K562 (cell line): ENCODE measurements at regions not wholly inside any gene's neighbourhood (a gene's known extent, or its start where the extent isn't known, plus 50 kb on each side); places are given as distances from the start of the nearest gene placed in this dataset.

Experiments used
- ATAC-seq: fragments of 200-7000 bp; cut with Tn5 transposase; 3 replicates; pipeline ENCODE4 v1.9.1; 2020; ENCODE audit warnings: moderate library complexity
- BruUV-seq: library from RNA; stranded (reverse); fragments of 400-500 nt; replicated peaks from 2 replicates; lab custom pipeline; 2021; lab: Mats Ljungman, UMichigan
- CTCF ChIA-PET: fragments of 300-600 bp; formaldehyde crosslinking; extraction: SDS; loops from one replicate; lab custom pipeline; 2021; ENCODE audit warnings: low intra/inter-chr PET ratio; lab: Yijun Ruan, JAX
- POLR2A ChIA-PET: fragments of 300-600, 350-650 bp; sonication (Branson Sonifier 250); formaldehyde crosslinking; extraction: SDS; loops from one replicate; lab custom pipeline; 2021; ENCODE audit warnings: antibody characterized with exemption, inconsistent platforms; lab: Yijun Ruan, JAX
- DNase-seq, 4 experiments: peaks; one replicate each; pipeline versions ENCODE4 v3.0.0 to v3.0.0-alpha.2; 2011 to 2018; ENCODE audit warnings: low spot score in 3 of 4, mixed read lengths in 3 of 4; ENCODE audit errors: extremely low read depth in 1 of 4
- FAIRE-seq: peaks from 2 replicates; lab custom pipeline; 2011; peaks lifted over from hg19 to GRCh38; lab: Jason Lieb, UNC
- H2AFZ ChIP-seq: 2 replicates; pipeline ENCODE4 v1.6.0; 2011; ENCODE audit warnings: low read depth, low read length, control low read depth, inconsistent platforms
- H3K27ac ChIP-seq: fragments of 200-600 bp; 3 replicates; pipeline ENCODE4 v1.8.0; 2011; ENCODE audit warnings: low read depth, mild to moderate bottlenecking, control low read depth, inconsistent platforms, low read length, moderate library complexity, mixed read lengths; ENCODE audit errors: extremely low read depth
- H3K27me3 ChIP-seq, 2 experiments: fragments of 300-600 bp in 1 of 2; 2 replicates in 1 of 2; 3 replicates in 1 of 2; pipeline versions ENCODE4 v1.6.0 to v1.8.0; 2011; ENCODE audit warnings: inconsistent platforms in 2 of 2, low read length in 2 of 2, mild to moderate bottlenecking in 1 of 2, mixed read lengths in 1 of 2, moderate library complexity in 1 of 2; ENCODE audit not compliant: control insufficient read depth in 2 of 2, insufficient read depth in 2 of 2
- H3K36me3 ChIP-seq: fragments of 300-600 bp; 3 replicates; pipeline ENCODE4 v1.8.0; 2011; ENCODE audit warnings: mild to moderate bottlenecking, low read length, inconsistent platforms; ENCODE audit not compliant: control insufficient read depth, insufficient read depth
- H3K4me1 ChIP-seq, 2 experiments: fragments of 200-600 bp in 1 of 2; replicated peaks in 1 of 2; 2 replicates in 1 of 2; 3 replicates in 1 of 2; pipeline versions ENCODE4 v1.5.1 to v1.8.0; 2011; ENCODE audit warnings: inconsistent platforms in 2 of 2, low read length in 2 of 2, mild to moderate bottlenecking in 1 of 2, mixed read lengths in 1 of 2, moderate library complexity in 1 of 2; ENCODE audit not compliant: control insufficient read depth in 2 of 2, insufficient read depth in 2 of 2
- H3K4me2 ChIP-seq: 2 replicates; pipeline ENCODE4 v1.6.1; 2011; ENCODE audit warnings: low read length, control low read depth, inconsistent platforms, mixed read lengths; ENCODE audit not compliant: insufficient read depth
- H3K4me3 ChIP-seq: fragments of 200-600 bp; sonication (generic), shearing (Covaris generic); 2 replicates; pipeline ENCODE4 v1.5.1; 2016; ENCODE audit warnings: control low read depth, inconsistent platforms
- H3K79me2 ChIP-seq: fragments of 200-600 bp; 3 replicates; pipeline ENCODE4 v1.8.0; 2011; ENCODE audit warnings: low read length, inconsistent platforms; ENCODE audit not compliant: control insufficient read depth, insufficient read depth
- H3K9ac ChIP-seq, 2 experiments: 2 replicates each; pipeline versions ENCODE4 v1.6.0 to v1.6.1; 2011; ENCODE audit warnings: low read depth in 2 of 2, low read length in 2 of 2, control low read depth in 1 of 2, inconsistent platforms in 1 of 2, mild to moderate bottlenecking in 1 of 2, mixed read lengths in 1 of 2; ENCODE audit not compliant: insufficient read depth in 1 of 2
- H3K9me1 ChIP-seq: one replicate; pipeline ENCODE4 v1.6.0; 2011; ENCODE audit warnings: inconsistent platforms, mild to moderate bottlenecking, low read length, moderate library complexity; ENCODE audit not compliant: control insufficient read depth, insufficient read depth
- H3K9me3 ChIP-seq: replicated peaks from 2 replicates; pipeline ENCODE4 v1.5.1; 2011; ENCODE audit warnings: low read depth, low read length, inconsistent platforms; ENCODE audit not compliant: control insufficient read depth, insufficient read depth
- H4K20me1 ChIP-seq: replicated peaks from 2 replicates; pipeline ENCODE4 v1.6.1; 2011; ENCODE audit warnings: low read length, inconsistent platforms, mixed read lengths; ENCODE audit not compliant: control insufficient read depth, insufficient read depth
- EGR1 ChIP-seq: fragments of 450-650 bp; conservative IDR thresholded peaks from 2 replicates; pipeline ENCODE4 v1.6.1; 2017; ENCODE audit warnings: mild to moderate bottlenecking
- GABPB1 ChIP-seq: sonication (generic); formaldehyde crosslinking; IDR thresholded peaks from 2 replicates; pipeline ENCODE4 v1.8.0; 2022; ENCODE audit warnings: mild to moderate bottlenecking, missing genetic modification reagents
- HDAC8 ChIP-seq: fragments of 450-650 bp; IDR thresholded peaks from 2 replicates; pipeline ENCODE4 v1.6.1; 2016; ENCODE audit warnings: mild to moderate bottlenecking, missing genetic modification characterization, moderate library complexity, missing compliant biosample characterization
- PHF21A ChIP-seq: fragments of 450-650 bp; IDR thresholded peaks from 2 replicates; pipeline ENCODE4 v1.6.1; 2017; ENCODE audit warnings: low read depth, borderline replicate concordance
- RCOR1 ChIP-seq, 2 experiments: IDR thresholded peaks; 2 replicates each; pipeline ENCODE4 v1.6.1; 2012; ENCODE audit warnings: low read depth in 2 of 2, low read length in 2 of 2, borderline replicate concordance in 1 of 2, improper control_type of control experiment in 1 of 2
- SREBF1 ChIP-seq: fragments of 150-350 bp; IDR thresholded peaks from 2 replicates; pipeline ENCODE4 v1.6.1; 2014; ENCODE audit warnings: antibody characterized with exemption, low read depth, low read length, borderline replicate concordance
- ZNF518B ChIP-seq: fragments of 250-450 bp; sonication (Bioruptor Pico); IDR thresholded peaks from 2 replicates; pipeline ENCODE4 v1.5.0; 2021; ENCODE audit warnings: mild to moderate bottlenecking, moderate library complexity
- ZNF77 ChIP-seq: fragments of 250-450 bp; sonication (Bioruptor Pico); IDR thresholded peaks from 2 replicates; pipeline ENCODE4 v1.5.0; 2020
- WGBS: fragments of 100-300 bp; shearing (Covaris generic); methylation state at CpG from one replicate; pipeline ENCODE4 v1.1.6; 2016; ENCODE audit warnings: low coverage, mixed read lengths; ENCODE audit not compliant: insufficient coverage; ENCODE audit errors: missing lambda C conversion rate; 5-methylcytosine and 5-hydroxymethylcytosine counted together
- in situ Hi-C: fragments of 300-500 bp; cut with MboI; formaldehyde crosslinking; loops from 4 replicates; pipeline ENCODE4 v1.15.0; 2018; ENCODE audit warnings: inconsistent platforms, mixed read lengths
- intact Hi-C: fragments of 100-400 bp; cut with micrococcal nuclease; formaldehyde crosslinking; loops from 2 replicates; pipeline ENCODE4 v1.14.2; 2022

GRCh38 chr12:111076611-111077451, 156.5 kb upstream of the MYL2 start:
- Histone ChIP-seq H3K27ac (no peak overlapping the region), H3K79me2 (no peaks in the 10 kb centered on the region), H4K20me1 (no peaks in the 10 kb centered on the region), H3K4me1 (no peaks in the 10 kb centered on the region; a peak in 1 of 5 replicates), H3K27me3 (peaks cover 21 to 65% of the 10 kb centered on the region in 2 experiments), H2AFZ (no peak overlapping the region), H3K9me3 (no peaks in the 10 kb centered on the region), H3K9me1 (no peaks in the 10 kb centered on the region), H3K4me2 (no peak overlapping the region), H3K36me3 (no peaks in the 10 kb centered on the region), H3K4me3 (no peak overlapping the region), H3K9ac (peak overlapping the region in 1 of 2 experiments; percentile 35; a peak in 1 of 4 replicates)
- DNase-seq (no peak), ATAC-seq (no peak), FAIRE-seq (no peak)
- TF ChIP-seq ZNF518B (CRISPR knock-in tag) = no peak
- no peak for TF ChIP-seq RCOR1 (IDR thresholded peaks at IDR 0.05; ENCODE audit: borderline replicate concordance in 1 of 2, low read depth in 2 of 2, low read length in 2 of 2)
- no peak for TF ChIP-seq HDAC8 (tag)
- no peak for TF ChIP-seq PHF21A
- no peak for TF ChIP-seq SREBF1
- TF ChIP-seq ZNF77 (CRISPR knock-in tag) = no peak
- TF ChIP-seq GABPB1 = no peak
- TF ChIP-seq EGR1 = no peak
- ChIA-PET CTCF (no interaction called here), POLR2A (interaction anchor here (0.6 kb wide), 1 partner anchor 15 kb away, joined by 4 read pairs; no protein-coding TSS in a partner anchor)
- intact Hi-C loops = no loop called here
- WGBS = 4% methylated on average over 23 of the region's 23 CpGs
- in situ Hi-C loops = no loop called here
- no TSS peak for BruUV-seq
